ENCODE measurements at regions not wholly inside any gene's neighbourhood (a gene's known extent, or its start where the extent isn't known, plus 50 kb on each side); places are given as distances from the start of the nearest gene placed in this dataset.

GRCh38 chr10:123574109-123574698 lies 92.0 kb upstream of the GPR26 start:
- peak; percentile 55 for DNase-seq (ENCODE audit: low spot score)

DNA sequence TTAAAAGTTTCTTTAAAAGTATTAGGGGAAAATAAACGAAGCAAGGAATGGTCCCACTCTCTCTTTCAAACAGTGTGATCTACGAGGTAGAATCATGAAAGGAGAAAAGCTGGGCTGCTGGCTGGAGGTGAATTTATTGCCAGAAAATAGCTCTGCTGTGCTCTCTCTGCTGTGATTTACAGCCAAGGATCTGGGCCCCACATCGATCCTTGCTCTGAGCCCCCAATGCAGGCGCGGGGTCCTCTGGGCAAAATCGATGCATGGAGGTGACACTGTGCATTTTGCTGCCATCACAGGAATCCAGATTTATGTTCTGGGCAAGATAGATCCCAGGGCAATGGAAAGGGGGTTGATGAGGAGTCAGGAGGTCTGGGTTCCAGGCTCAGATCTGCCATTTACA lies 91.0 kb upstream of the GPR26 start:
- no peak for DNase-seq (ENCODE audit: low spot score)

DNA sequence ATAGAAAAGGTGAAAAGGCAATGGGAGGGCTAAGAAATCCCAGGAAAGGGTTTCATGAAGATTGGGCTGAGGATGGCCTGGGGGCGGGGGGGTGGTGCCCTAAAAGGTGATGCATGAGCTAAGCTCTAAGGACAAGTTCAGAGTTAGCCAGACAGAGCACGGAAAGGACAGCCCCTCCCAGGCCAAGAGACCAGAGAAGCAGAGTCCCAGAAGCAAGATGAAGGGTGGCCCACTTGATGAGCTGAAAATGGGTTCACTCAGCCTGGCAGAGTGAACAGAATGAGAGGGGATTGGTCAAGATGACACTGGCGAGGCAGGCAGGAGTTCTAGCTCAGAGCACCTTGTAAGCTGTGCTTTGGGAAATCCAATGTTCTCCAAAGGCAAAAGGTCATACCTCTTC lies 89.4 kb upstream of the GPR26 start:
- DNase-seq (ENCODE audit: low spot score): peak; percentile 23

- peak; percentile 23 for DNase-seq (ENCODE audit: low spot score)
Measured at GRCh38 chr10:123577921-123578461, 88.2 kb upstream of the GPR26 start.

GRCh38 chr10:123578721-123579120 lies 87.4 kb upstream of the GPR26 start:
- DNase-seq (ENCODE audit: low spot score): no peak

- no peak for DNase-seq (ENCODE audit: low spot score)
Measured at GRCh38 chr10:123579675-123580074, 86.5 kb upstream of the GPR26 start.

GRCh38 chr10:123580426-123580825 lies 85.7 kb upstream of the GPR26 start:
- DNase-seq (ENCODE audit: low spot score): no peak

DNA sequence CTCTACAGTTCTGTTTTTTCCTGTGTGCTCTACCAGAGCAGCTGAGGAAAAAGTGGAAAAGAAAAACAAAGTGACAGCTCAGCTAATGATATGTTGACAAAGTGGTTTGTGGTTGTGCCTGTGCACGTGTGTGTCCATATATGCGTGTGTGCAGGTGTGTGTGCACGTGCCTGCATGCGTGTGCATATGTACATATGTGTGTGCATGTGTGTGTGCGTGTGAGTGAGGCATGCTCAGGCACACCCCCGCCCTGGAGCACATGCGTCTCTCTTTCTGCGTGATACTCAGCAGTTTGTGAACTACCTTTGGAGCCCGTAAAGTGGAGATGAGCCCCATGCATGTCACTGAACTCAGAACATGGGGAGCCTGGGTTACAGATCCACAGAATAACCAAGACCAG lies 84.5 kb upstream of the GPR26 start:
- no peak for DNase-seq (ENCODE audit: low spot score)

DNA sequence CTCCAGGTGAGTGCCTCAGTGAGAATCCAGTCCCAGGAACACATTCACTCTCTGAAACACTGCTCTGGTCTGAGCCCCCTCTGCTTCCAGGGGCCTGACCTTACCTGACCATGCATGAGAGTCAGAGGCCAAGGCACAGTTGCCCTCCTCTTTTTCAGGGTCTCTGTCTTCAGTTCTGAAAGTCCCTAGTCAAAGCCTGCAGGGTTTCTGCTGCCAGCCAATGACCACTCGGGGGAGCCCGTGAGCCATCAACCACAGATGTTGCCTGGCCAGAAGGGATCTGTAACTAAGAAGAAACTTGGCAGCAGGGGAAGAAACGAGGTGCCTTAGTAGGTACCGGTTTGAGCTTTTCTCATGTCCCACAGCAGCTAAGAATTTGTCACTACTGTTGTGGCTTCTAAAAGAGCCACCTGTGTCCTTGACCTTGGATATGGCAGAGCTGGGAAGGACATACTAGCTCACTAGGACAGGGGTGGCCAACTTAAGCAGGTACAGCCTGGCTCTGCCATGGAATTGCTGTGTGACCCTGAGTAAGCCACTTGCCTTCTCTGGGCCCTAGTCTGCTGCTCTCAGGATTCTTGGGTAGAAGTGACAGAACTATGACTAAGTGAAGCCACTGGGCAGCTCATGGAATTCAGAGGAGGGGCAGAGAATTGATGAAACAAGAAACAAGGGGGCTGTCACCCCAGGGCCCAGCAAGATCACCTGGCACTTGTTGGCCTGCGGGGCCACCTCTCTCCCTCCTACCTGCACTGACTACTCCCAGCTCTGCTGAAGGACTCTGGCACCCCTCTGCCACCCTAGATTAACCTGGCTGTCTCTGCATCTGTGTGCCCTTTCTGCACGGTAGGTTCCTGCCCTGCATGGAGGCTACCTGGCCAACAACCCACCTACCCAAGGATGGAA lies 83.8 kb upstream of the GPR26 start:
- DNase-seq (ENCODE audit: low spot score): peak; percentile 86

DNA sequence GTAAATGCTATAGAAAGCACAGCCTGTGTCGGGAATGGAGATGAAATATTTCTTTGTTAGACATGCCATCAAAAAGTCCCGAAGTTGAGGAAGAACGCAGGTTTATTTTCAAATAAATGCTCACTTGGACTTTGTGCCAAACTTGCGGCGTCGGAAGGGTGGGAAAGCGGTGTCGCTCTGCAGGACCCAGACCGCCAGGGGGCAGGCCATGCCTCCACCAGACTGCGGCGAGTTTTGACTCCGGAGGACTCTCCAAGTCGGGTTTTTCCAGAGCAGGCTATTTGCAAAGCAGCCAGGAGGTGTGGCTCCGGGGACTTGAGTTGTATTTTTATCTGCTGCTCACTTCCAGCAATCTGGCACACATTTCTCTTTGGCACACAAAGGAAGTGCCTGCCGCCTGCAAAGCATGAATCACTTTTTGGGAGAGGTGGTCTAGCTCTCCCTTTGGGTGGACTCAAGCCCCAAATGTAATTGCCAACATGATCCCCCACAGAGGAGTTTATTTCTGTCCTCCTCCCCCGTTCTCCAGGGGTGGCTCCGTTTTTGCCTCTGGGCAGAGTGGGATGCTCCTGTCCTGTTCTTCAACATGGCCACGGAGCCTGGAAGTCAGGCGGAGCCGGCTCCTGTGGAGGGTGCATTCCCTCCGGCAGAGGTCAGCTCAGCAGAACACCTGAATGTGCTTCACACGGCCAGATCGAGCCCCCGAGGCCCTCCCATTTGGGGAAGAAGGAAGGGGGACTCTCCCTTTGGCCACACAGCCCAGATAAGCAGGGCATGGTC lies 82.3 kb upstream of the GPR26 start:
- peak; percentile 88 for DNase-seq (ENCODE audit: low spot score)

- DNase-seq (ENCODE audit: low spot score): no peak
Measured at GRCh38 chr10:123584419-123584775, 81.8 kb upstream of the GPR26 start.

- DNase-seq (ENCODE audit: low spot score): no peak
Measured at GRCh38 chr10:123585477-123586445, 80.4 kb upstream of the GPR26 start.

DNA sequence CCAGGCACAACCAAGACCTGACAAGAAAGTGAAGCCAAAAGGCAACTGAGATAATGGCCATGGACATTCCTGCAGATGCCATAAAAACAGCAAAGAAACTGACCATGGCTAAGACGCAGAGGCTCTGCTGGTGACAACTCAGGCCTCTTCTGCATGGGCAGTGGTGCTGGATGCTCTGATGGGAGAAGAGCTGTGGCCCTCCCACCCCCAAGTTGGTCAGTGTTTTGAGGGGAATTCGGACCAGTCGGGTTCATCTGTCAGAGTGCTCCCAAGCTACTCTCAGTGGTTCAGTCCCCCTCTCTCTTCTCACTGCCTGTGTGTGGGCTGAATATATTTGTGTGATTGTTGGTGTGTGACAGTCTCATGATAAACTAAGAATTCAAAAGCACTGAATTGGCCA lies 79.0 kb upstream of the GPR26 start:
- no peak for DNase-seq (ENCODE audit: low spot score)

DNA sequence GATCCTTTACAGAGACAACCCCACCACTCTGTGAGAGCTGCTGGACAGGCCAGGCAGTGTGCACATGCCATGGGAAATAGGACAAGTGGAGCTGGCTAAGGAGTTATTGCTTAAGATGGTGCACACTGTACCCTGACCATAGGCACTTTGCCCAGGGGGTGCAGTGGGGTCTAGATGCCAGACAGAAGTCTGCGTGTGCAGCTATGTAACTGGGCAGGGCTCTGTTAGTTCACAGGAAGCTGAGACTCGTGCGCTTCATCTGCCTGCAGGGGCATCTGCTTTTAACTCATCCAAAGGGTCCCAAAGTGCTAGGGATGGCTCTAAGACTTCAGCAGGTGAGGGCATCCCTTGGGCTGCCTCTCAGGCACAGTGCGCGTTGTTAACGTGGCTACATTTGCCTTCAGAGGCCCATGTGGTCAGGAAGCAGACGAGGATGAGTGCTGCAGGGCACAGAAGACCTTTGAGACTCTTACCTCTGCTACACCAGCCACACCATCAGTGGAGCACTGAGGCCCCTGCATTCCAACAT lies 77.7 kb upstream of the GPR26 start:
- DNase-seq (ENCODE audit: low spot score): no peak

- DNase-seq (ENCODE audit: low spot score): no peak
Measured at GRCh38 chr10:123595661-123596060, 70.5 kb upstream of the GPR26 start.

- no peak for DNase-seq (ENCODE audit: low spot score)
Measured at GRCh38 chr10:123597676-123598075, 68.5 kb upstream of the GPR26 start.

DNA sequence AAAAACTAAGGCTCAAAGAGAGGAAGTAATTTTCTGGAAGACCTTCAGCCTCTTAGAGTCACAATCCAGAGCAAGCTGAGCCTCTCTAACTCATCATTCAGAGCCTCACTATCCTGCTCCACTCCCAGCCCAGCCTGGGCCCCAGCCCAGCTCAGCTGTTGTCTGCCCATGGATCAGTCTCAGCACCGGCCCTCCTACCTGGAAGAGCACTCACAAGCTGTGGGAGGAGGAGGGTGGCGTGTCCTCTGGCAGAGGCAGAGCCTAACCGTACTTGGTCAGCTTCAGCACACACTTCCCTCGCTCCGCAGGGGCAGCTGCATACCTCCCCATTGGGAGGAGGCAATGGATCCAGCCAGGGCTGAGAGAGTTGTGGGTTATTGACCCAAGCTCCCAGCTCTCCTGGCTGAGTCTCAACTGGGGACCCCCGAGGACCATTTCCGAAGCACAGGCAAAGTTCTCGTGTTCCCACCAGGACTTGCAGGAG lies 66.7 kb upstream of the GPR26 start:
- no peak for DNase-seq (ENCODE audit: low spot score)

DNA sequence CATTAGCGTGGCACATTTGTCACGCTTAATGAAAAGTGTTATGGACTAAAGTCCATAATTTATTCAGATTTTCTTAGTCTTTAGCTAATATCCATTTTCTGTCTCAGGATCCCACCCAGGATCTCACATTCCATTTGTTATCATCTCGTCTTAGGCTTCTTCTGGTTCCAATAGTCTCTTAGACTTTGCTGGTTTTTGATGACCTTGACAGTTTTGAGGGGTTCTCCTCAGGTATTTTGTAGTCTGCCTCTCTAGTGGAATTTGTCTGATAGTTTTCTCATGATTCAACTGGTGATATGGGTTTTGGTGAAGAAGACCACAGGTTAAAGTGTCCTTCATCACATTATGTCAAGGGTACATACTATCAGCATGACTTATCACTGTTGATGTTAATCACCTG lies 66.0 kb upstream of the GPR26 start:
- DNase-seq (ENCODE audit: low spot score): no peak

DNA sequence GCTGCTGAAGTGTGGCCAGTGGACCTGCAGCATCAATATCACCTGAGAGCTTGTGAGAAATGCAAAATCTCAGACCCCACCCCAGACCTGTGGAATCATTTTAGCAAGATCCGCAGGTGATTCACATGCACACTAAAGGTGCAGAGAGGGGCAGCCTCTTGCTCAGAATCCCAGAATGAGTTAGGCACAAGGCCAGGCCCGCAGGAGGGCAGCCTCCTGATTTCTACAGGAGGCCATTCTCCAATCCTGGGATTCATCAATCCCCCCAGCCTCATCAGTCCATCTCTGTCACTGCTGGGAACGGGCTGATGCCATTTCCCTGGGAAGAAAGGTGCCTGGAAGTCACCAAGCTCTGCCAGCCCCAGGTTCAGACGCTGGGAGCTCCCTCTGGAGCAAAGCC lies 63.0 kb upstream of the GPR26 start:
- no peak for DNase-seq (ENCODE audit: low spot score)

- no peak for DNase-seq (ENCODE audit: low spot score)
Measured at GRCh38 chr10:123604506-123604905, 61.6 kb upstream of the GPR26 start.

DNA sequence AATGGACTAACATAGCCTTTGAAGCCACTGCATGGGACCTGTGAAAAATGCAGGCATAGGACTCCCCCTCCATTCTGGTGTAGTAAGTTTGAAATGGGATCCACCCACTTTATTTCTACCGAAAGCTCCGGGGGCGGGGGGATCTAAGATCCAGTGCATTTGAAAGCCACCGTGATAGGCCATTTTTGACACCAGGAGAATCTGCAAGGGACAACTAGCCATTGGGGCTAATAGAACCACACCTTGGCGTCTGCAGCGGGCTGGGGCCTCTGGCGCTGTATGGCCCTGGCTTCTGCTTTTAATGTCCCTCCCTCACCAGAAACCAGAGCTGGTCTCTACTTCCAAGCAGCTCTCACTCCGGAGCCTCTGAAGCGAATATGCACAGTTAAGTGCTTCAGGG lies 60.1 kb upstream of the GPR26 start:
- DNase-seq (ENCODE audit: low spot score): no peak

Data from left forelimb (tissue), 1 donor.